ENCODE measurements at regions not wholly inside any gene's neighbourhood (a gene's known extent, or its start where the extent isn't known, plus 50 kb on each side); places are given as distances from the start of the nearest gene placed in this dataset.

DNA sequence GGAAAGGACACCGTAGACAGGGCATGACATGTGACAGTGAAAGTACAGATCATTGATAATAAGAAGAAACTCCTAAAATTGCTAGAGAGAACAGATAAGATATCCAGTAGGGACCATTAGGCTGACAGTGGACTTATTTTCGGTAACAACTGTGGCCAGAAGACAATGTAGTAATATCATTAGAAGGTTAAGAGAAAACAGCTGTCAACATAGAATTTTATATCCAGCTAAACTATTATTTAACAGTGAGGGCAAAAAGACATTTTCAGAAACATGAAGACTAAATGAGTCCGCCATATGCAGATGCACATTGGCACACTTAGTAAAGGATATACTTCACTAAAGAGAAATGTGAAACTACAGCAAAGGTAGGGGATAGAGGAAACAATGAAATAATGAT, 95.4 kb upstream of the GUCA2B start:
- TF ChIP-seq, protein P1, sequence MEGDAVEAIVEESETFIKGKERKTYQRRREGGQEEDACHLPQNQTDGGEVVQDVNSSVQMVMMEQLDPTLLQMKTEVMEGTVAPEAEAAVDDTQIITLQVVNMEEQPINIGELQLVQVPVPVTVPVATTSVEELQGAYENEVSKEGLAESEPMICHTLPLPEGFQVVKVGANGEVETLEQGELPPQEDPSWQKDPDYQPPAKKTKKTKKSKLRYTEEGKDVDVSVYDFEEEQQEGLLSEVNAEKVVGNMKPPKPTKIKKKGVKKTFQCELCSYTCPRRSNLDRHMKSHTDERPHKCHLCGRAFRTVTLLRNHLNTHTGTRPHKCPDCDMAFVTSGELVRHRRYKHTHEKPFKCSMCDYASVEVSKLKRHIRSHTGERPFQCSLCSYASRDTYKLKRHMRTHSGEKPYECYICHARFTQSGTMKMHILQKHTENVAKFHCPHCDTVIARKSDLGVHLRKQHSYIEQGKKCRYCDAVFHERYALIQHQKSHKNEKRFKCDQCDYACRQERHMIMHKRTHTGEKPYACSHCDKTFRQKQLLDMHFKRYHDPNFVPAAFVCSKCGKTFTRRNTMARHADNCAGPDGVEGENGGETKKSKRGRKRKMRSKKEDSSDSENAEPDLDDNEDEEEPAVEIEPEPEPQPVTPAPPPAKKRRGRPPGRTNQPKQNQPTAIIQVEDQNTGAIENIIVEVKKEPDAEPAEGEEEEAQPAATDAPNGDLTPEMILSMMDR (IDR thresholded peaks at IDR 0.05; ENCODE audit: low read depth, low read length, missing control alignments) = no peak
- no peak overlapping the region for H3K4me3 ChIP-seq (replicated peaks; ENCODE audit: low read depth, low read length)
- DNase-seq (ENCODE audit: extremely low read depth, low read depth) = no peak

GRCh38 chr1:42056460-42056859, 96.8 kb upstream of the GUCA2B start:
- no peak for DNase-seq (ENCODE audit: extremely low read depth, low read depth)
- H3K4me3 ChIP-seq (replicated peaks; ENCODE audit: low read depth, low read length) = no peak overlapping the region
- TF ChIP-seq, protein P1 (IDR thresholded peaks at IDR 0.05; ENCODE audit: low read depth, low read length, missing control alignments) = no peak

- TF ChIP-seq, protein P1 (IDR thresholded peaks at IDR 0.05; ENCODE audit: low read depth, low read length, missing control alignments) = no peak
- H3K4me3 ChIP-seq (replicated peaks; ENCODE audit: low read depth, low read length) = no peak overlapping the region
- no peak for DNase-seq (ENCODE audit: extremely low read depth, low read depth)
These were observed 98.1 kb upstream of the GUCA2B start for GRCh38 chr1:42055061-42055460.

DNA sequence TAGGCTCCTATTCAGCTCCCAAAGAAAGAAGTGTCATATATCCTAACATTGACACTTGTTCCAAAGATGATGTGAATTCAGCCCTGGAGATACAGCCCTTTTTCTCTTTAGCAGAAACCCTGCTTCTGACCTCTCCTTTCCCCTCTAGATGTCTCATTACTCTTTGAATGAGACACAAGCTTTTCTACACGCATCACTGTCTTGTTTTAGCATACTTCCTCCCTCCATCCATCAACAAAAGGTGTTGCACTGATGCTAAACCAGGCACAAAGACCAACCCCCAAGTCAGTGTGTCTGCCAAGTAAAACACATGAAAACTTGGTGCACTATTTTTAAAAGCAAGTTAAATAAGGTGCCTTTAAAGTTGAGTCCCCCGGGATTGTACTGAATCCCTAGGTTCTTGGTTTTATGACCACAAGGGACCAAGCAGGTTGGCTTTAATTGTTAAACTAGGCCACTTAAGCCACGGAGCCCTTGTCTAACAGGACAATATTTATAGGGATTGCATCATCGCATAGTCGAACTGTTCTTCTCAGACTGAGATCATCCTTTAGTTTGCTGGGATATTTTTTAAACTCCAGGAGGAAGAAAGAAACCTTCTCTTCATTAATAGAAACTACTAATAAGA, 101.0 kb upstream of the GUCA2B start:
- TF ChIP-seq, protein P1 (IDR thresholded peaks at IDR 0.05; ENCODE audit: low read depth, low read length, missing control alignments) = no peak
- no peak overlapping the region for H3K4me3 ChIP-seq (replicated peaks; ENCODE audit: low read depth, low read length)
- DNase-seq (ENCODE audit: extremely low read depth, low read depth) = no peak

- TF ChIP-seq, protein P1 (IDR thresholded peaks at IDR 0.05; ENCODE audit: low read depth, low read length, missing control alignments) = no peak
These were observed 105.7 kb upstream of the GUCA2B start for GRCh38 chr1:42047508-42047880.

GRCh38 chr1:42046761-42047507, 106.3 kb upstream of the GUCA2B start:
- TF ChIP-seq, protein P1 (IDR thresholded peaks at IDR 0.05; ENCODE audit: low read depth, low read length, missing control alignments) = no peak
- H3K4me3 ChIP-seq (replicated peaks; ENCODE audit: low read depth, low read length) = no peak overlapping the region
- DNase-seq (ENCODE audit: extremely low read depth, low read depth) = no peak

More at GRCh38 chr1:42047508-42047880, 105.7 kb upstream of the GUCA2B start:
- no peak for DNase-seq (ENCODE audit: extremely low read depth, low read depth)
- H3K4me3 ChIP-seq (replicated peaks; ENCODE audit: low read depth, low read length) = no peak overlapping the region

All from HFF-Myc (cell line).